NCI-H82 treated with DMSO at 0.1 percent for 48 hours (cell line): ENCODE measurements at regions not wholly inside any gene's neighbourhood (a gene's known extent, or its start where the extent isn't known, plus 50 kb on each side); places are given as distances from the start of the nearest gene placed in this dataset.
A peak's percentile ranks its signal among the peaks of the same experiment; 100 is the strongest.

Experiments
- DNase-seq: peaks from one replicate; lab custom pipeline; 2025; ENCODE audit not compliant: unreplicated experiment; lab: John Stamatoyannopoulos, UW

- DNase-seq, result no peak
These were observed 101.6 kb upstream of the TMEM132C start for GRCh38 chr12:128165387-128165786.

- no peak for DNase-seq
These were observed 98.7 kb upstream of the TMEM132C start for GRCh38 chr12:128168273-128168672.

- DNase-seq, result no peak
These were observed 96.8 kb upstream of the TMEM132C start for GRCh38 chr12:128170181-128170580.

GRCh38 chr12:128178565-128178964 is 88.4 kb upstream of the TMEM132C start:
- DNase-seq, result no peak

GRCh38 chr12:128178966-128179365 is 88.0 kb upstream of the TMEM132C start:
- DNase-seq, result no peak

- DNase-seq, result no peak
These were observed 86.8 kb upstream of the TMEM132C start for GRCh38 chr12:128180166-128180565.

- DNase-seq, result no peak
These were observed 76.9 kb upstream of the TMEM132C start for GRCh38 chr12:128190052-128190451.

- peak; percentile 6 for DNase-seq
These were observed 76.4 kb upstream of the TMEM132C start for GRCh38 chr12:128190614-128191013.

- DNase-seq, result no peak
These were observed 75.6 kb upstream of the TMEM132C start for GRCh38 chr12:128191380-128191779.

- DNase-seq, result no peak
These were observed 62.3 kb upstream of the TMEM132C start for GRCh38 chr12:128204711-128205110.

GRCh38 chr12:128205145-128205544 is 61.8 kb upstream of the TMEM132C start:
- no peak for DNase-seq

GRCh38 chr12:128205758-128206157 is 61.2 kb upstream of the TMEM132C start:
- no peak for DNase-seq
